ENCODE measurements at regions not wholly inside any gene's neighbourhood (a gene's known extent, or its start where the extent isn't known, plus 50 kb on each side); places are given as distances from the start of the nearest gene placed in this dataset.

DNA sequence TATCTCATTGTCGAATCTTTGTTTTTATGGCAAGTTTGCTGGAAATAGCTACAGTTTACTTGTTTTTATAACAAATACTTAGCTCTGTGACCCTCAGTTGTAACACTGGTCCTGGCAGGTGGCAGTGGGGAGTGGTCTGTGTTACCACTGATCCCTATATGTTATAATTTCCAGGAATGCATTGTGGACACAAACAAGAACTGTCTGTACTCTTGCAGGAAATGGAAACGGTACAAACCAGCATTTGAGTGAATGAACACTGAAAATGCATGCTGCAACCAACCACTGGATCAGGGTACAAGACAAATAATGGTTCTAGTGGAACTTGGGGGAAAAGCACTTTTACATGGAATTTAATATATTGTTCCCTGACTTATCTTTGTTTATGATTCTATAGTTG, 66.5 kb upstream of the PJA2 start:
- no peak for TF ChIP-seq CTCF (IDR thresholded peaks at IDR 0.05 in 8 of 11, conservative IDR thresholded peaks at IDR 0.05 in 3 of 11)
- no peak for TF ChIP-seq POLR2A (IDR thresholded peaks at IDR 0.05)
- TF ChIP-seq POLR2AphosphoS5 (IDR thresholded peaks at IDR 0.05): no peak

All from spleen (tissue), 7 donors.